IPS DF 6.9 (cell line): ENCODE measurements at regions not wholly inside any gene's neighbourhood (a gene's known extent, or its start where the extent isn't known, plus 50 kb on each side); places are given as distances from the start of the nearest gene placed in this dataset.
"Not testable (repeated sequence)": the region's sequence is repeated elsewhere in the genome, so short reads cannot be mapped to it uniquely, and the experiment has no call there.

Experiments
- DNase-seq: peaks from one replicate; pipeline ENCODE4 v3.0.0-alpha.2; 2013; ENCODE audit warnings: low read depth, low spot score
- H3K27ac ChIP-seq: one replicate; pipeline ENCODE4 v1.5.1; 2013; ENCODE audit warnings: low read length, control low read depth
- H3K27me3 ChIP-seq: 2 replicates; pipeline ENCODE4 v1.6.1; 2013; ENCODE audit warnings: mild to moderate bottlenecking, low read length; ENCODE audit not compliant: control insufficient read depth, insufficient read depth
- H3K36me3 ChIP-seq: 2 replicates; pipeline ENCODE4 v1.6.1; 2013; ENCODE audit warnings: low read length; ENCODE audit not compliant: control insufficient read depth, insufficient read depth
- H3K4me1 ChIP-seq: 2 replicates; pipeline ENCODE4 v1.6.1; 2013; ENCODE audit warnings: low read length; ENCODE audit not compliant: control insufficient read depth, insufficient read depth
- H3K4me3 ChIP-seq: 2 replicates; pipeline ENCODE4 v1.5.1; 2013; ENCODE audit warnings: mild to moderate bottlenecking, low read length
- H3K9me3 ChIP-seq: 2 replicates; pipeline ENCODE4 v1.6.1; 2013; ENCODE audit warnings: low read length, inconsistent platforms; ENCODE audit not compliant: control insufficient read depth, insufficient read depth
- WGBS: extraction: QIAGEN DNeasy Blood & Tissue Kit; methylation state at CpG from one replicate; pipeline ENCODE4 v1.1.7; 2013; ENCODE audit warnings: mixed read lengths, missing lambda C conversion rate; ENCODE audit not compliant: insufficient read length, insufficient coverage; 5-methylcytosine and 5-hydroxymethylcytosine counted together

DNA sequence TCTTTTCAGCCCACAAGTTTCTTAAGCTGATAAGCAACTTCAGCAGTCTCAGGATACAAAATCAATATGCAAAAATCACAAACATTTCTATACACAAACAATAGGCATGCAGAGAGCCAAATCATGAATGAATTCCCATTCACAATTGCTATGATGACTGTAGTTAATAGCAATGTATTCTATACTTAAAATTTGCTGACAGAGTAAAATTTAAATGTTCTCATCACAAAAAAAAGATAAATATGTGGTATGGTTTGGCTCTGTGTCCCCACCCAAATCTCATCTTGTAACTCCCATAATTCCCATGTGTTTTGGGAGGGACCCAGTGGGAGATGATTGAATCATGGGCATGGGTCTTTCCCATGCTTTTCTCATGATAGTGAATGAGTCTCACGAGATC, 360.2 kb downstream of the PID1 start:
- H3K27me3 ChIP-seq, H3K4me1 ChIP-seq, DNase-seq, H3K27ac ChIP-seq, H3K4me3 ChIP-seq, H3K36me3 ChIP-seq, H3K9me3 ChIP-seq: not testable (repeated sequence)
- no CpG with 5 or more reads among the region's 1 CpG for WGBS

DNA sequence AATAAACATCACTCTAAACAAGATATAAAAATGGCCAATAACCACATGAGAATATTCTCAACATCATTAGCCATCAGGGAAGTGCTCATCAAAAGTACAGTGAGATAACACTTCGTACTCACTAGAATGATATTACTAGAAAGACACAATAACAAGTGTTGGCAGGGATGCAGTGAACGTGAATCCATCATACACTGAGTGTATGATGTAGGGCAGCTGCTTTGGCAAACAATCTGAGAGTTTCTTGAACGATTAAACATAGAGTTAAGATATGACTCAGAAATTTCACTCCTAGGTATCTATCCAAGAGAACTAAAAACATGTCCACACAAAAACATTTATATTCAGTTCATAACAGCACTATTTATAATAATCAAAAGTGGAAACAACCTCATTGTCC, 368.9 kb downstream of the PID1 start:
- H3K27ac ChIP-seq: no peak overlapping the region
- no peaks in the 10 kb centered on the region for H3K36me3 ChIP-seq
- H3K9me3 ChIP-seq: no peaks in the 10 kb centered on the region
- DNase-seq: no peak
- H3K4me3 ChIP-seq: no peak overlapping the region
- no peaks in the 10 kb centered on the region for H3K4me1 ChIP-seq
- WGBS: no CpG with 5 or more reads among the region's 3 CpGs
- no peaks in the 10 kb centered on the region for H3K27me3 ChIP-seq

DNA sequence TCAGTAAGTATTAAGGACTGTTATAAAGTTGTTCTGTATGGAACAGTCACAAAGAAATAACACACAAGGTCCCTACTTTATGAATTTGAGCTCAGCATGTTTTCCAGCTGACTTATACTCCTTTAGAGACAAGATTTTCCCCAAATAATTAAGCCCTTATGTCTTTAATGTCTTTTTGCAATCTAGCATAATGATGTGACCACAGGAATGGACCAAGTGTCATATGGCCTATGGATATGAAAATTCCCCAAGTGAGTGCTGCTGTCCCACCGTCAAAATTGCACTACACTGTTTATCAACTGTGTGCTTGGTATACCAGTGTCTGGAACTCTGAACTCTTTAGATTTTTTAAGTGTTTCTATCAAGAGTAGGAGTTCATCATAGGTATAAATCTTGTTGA, 369.6 kb downstream of the PID1 start:
- Histone ChIP-seq H3K4me3 (no peak overlapping the region), H3K27ac (no peak overlapping the region), H3K36me3 (no peaks in the 10 kb centered on the region), H3K9me3 (no peaks in the 10 kb centered on the region), H3K4me1 (no peaks in the 10 kb centered on the region), H3K27me3 (no peaks in the 10 kb centered on the region)
- no CpG with 5 or more reads among the region's 1 CpG for WGBS
- DNase-seq: no peak

DNA sequence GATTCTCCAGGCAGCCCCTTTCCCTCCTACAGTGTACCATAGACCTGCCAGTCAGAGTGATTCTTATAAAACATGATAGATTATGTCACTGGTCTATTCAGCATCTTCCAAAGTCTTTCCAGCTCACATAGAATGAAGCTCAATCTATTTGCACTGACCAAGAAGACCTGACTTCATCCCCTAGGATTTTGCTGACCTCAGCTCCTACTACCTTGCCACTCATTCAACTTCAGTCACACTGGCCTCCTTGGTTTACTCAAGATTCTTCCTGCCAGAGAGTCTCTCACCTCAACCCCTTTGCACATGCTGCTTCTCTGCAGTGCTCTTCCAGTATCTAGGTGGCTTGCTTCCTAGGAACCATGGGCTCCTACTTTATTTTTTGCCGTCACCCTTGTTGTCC, 392.9 kb downstream of the PID1 start:
- H3K4me1 ChIP-seq: no peaks in the 10 kb centered on the region
- no peaks in the 10 kb centered on the region for H3K9me3 ChIP-seq
- no peak overlapping the region for H3K27ac ChIP-seq
- WGBS: no CpG with 5 or more reads among the region's 1 CpG
- DNase-seq: no peak
- H3K36me3 ChIP-seq: no peaks in the 10 kb centered on the region
- no peak overlapping the region for H3K4me3 ChIP-seq
- H3K27me3 ChIP-seq: no peaks in the 10 kb centered on the region

DNA sequence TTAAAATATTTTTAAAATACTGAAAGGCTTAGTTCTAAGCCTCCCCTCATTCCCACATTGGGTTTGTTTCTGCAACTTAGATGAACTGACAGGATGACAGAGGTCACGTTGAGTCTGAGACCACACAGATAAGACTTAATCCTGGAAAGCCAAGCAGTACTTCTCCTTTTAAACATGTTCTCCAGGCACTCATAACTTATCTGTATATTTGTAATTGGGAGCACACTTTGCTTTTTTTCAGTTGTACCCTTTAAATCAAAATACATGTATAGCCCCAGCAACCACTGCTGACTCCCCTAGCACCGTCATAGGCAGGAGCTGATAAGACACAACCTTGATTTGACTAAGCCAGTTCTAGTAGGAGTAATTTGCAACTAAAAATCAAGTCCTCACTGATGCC, 394.8 kb downstream of the PID1 start:
- no peak overlapping the region for H3K4me3 ChIP-seq
- no CpG with 5 or more reads among the region's 2 CpGs for WGBS
- no peaks in the 10 kb centered on the region for H3K9me3 ChIP-seq
- no peaks in the 10 kb centered on the region for H3K36me3 ChIP-seq
- no peaks in the 10 kb centered on the region for H3K4me1 ChIP-seq
- H3K27ac ChIP-seq: no peak overlapping the region
- no peak for DNase-seq
- H3K27me3 ChIP-seq: no peaks in the 10 kb centered on the region

DNA sequence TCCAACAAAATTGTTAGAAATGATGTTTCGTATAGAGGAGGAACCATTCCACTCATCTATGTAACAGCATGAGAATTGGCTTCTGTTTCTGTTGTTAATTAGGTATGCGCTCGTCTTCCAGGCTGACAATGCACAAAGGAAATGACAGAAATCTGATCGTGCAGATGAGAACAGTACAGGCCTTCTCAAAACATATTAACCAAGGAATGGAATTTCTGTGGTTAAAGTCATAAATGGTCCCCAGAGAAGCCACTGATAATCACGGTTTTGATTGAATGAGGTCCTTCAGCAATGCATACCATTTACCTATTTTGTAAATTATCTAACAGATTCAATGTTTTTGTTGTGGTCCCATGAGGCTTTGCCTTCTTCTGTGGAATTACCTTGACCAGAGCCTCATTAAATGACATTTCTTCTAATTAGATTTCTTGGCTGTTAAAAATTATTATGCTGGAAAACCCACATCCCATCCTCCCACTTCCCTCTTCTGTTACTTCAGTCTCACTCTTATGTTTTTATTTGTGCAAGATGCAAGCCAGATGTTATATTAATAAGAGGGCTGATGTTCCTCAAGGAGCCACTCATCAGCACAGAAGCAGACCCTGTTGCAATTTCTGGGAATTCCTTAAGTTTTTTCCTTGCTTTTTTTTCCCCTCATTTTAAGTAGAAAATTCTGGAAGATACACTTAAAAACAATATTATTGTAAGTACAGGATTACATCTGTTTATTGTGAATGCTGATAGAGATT, 395.8 kb downstream of the PID1 start:
- Histone ChIP-seq H3K4me1 (no peaks in the 10 kb centered on the region), H3K36me3 (no peaks in the 10 kb centered on the region), H3K9me3 (no peaks in the 10 kb centered on the region), H3K27ac (no peak overlapping the region), H3K4me3 (no peak overlapping the region), H3K27me3 (no peaks in the 10 kb centered on the region)
- no CpG with 5 or more reads among the region's 5 CpGs for WGBS
- no peak for DNase-seq

DNA sequence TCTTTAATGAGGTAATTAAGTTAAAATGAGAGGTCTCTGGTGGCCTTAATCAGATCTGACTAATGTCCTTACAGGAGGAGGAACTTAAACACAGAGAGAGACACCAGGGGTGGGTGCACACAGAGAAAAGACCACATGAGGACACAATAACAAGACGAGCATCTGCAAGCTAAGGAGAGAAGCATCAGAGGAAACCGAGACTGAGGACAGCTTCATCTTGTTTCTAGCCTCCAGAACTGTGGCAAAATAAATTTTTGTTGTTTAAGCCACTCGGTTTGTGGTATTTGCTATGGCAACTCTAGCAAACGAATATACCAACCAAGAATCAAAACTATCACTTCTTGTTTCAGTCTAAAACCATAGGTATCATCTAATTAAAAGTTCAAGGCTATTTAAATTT, 400.1 kb downstream of the PID1 start:
- Histone ChIP-seq H3K4me3 (no peak overlapping the region), H3K4me1 (peaks cover 1% of the 10 kb centered on the region; the same call in 1 of the 2 replicates), H3K27me3 (no peaks in the 10 kb centered on the region), H3K27ac (no peak overlapping the region), H3K36me3 (no peaks in the 10 kb centered on the region), H3K9me3 (no peaks in the 10 kb centered on the region; the same call in 1 of the 2 replicates)
- no CpG with 5 or more reads among the region's 4 CpGs for WGBS
- no peak for DNase-seq

DNA sequence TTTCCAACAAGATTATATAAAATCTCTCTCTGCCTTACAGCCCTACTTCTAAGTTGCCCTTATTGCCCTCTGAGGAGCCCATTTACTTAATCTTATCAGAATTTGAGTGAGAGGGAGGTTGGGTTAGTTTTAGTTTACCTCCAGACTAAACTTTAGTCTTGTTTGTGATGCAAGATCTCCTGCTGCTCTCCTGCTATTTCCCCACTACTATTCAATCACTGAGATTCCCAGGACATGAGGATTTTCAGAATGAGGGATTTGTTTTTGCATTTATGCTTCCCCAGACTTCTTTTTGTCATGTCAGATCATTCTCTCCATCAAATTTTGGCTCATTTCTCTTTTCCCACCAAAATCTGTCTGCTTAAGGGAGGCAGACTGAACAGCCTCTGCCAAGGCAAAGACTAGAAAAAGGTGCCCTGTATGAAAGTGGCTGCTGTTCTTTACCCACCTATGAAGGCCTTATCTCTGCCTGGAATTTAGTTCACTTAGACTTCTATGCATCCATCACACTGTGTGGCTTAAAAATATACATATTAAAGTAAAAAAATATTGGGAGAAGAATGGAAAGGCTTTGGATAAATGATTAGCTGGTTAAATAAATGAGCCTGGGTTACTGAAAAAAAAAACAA, 401.3 kb downstream of the PID1 start:
- no peak overlapping the region for H3K27ac ChIP-seq
- H3K36me3 ChIP-seq: 0 out of 2 replicates have a peak, but pooled peaks cover 3% of the 10 kb centered on the region
- H3K4me1 ChIP-seq: peaks cover 1% of the 10 kb centered on the region; the same call in 1 of the 2 replicates
- H3K27me3 ChIP-seq: no peaks in the 10 kb centered on the region
- no peak overlapping the region for H3K4me3 ChIP-seq
- no peak for DNase-seq
- no peaks in the 10 kb centered on the region; the same call in 1 of the 2 replicates for H3K9me3 ChIP-seq

DNA sequence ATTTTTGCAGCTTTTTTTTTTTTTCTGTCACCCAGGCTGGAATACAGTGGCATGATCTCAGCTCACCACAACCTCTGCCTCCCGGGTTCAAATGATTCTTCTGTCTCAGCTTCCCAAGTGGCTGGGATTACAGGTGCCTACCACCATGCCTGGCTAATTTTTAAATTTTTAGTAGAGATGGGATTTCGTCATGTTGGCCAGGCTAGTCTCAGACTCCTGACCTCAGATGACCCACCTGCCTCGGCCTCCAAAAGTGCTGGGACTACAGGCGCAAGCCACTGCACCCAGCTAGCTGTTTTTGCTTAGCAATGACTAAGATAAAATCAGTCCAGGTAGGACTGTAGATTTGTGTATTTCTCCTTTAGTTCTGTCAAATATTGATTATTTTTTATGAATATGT, 403.7 kb downstream of the PID1 start:
- no CpG with 5 or more reads among the region's 4 CpGs for WGBS
- DNase-seq: no peak
- H3K27ac ChIP-seq: no peak overlapping the region
- H3K36me3 ChIP-seq: 0 out of 2 replicates have a peak, but pooled peaks cover 3% of the 10 kb centered on the region
- H3K4me1 ChIP-seq: peaks cover 1% of the 10 kb centered on the region; the same call in 1 of the 2 replicates
- H3K4me3 ChIP-seq: no peak overlapping the region
- no peaks in the 10 kb centered on the region for H3K27me3 ChIP-seq
- no peaks in the 10 kb centered on the region; the same call in 1 of the 2 replicates for H3K9me3 ChIP-seq

DNA sequence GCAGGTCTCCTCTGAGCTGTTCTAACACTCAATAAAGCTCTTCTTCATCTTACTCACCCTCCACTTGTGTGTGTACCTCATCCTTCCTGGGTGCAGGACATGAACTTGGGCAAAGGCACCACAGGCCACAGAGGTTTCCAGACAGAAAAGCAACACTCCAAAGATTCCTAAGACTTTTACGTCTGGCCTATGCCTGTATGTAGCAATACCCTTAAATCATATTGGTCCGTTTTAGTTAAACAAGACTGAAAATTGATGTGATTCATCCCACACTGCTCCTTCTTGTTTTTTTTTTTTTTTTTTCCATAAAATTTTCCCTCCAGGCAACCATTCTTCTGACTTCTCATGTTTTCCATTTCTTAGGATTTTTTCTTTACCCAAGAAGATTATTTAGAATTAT, 404.3 kb downstream of the PID1 start:
- WGBS: no CpG with 5 or more reads among the region's 2 CpGs
- Histone ChIP-seq H3K4me1 (peaks cover 1% of the 10 kb centered on the region; the same call in 1 of the 2 replicates), H3K9me3 (no peaks in the 10 kb centered on the region; the same call in 1 of the 2 replicates), H3K27me3 (no peaks in the 10 kb centered on the region), H3K36me3 (0 out of 2 replicates have a peak, but pooled peaks cover 3% of the 10 kb centered on the region), H3K4me3 (no peak overlapping the region), H3K27ac (no peak overlapping the region)
- no peak for DNase-seq
